ENCODE measurements at regions not wholly inside any gene's neighbourhood (a gene's known extent, or its start where the extent isn't known, plus 50 kb on each side); places are given as distances from the start of the nearest gene placed in this dataset.

GRCh38 chr14:58792416-58792815, 154.7 kb downstream of the DACT1 start:
- TF ChIP-seq POLR2A (IDR thresholded peaks at IDR 0.05) (no peak), POLR2AphosphoS5 (IDR thresholded peaks at IDR 0.05) (no peak), CTCF (IDR thresholded peaks at IDR 0.05) (no peak)

Measured in prostate gland (tissue), 2 donors.